ENCODE measurements at regions not wholly inside any gene's neighbourhood (a gene's known extent, or its start where the extent isn't known, plus 50 kb on each side); places are given as distances from the start of the nearest gene placed in this dataset.

DNA sequence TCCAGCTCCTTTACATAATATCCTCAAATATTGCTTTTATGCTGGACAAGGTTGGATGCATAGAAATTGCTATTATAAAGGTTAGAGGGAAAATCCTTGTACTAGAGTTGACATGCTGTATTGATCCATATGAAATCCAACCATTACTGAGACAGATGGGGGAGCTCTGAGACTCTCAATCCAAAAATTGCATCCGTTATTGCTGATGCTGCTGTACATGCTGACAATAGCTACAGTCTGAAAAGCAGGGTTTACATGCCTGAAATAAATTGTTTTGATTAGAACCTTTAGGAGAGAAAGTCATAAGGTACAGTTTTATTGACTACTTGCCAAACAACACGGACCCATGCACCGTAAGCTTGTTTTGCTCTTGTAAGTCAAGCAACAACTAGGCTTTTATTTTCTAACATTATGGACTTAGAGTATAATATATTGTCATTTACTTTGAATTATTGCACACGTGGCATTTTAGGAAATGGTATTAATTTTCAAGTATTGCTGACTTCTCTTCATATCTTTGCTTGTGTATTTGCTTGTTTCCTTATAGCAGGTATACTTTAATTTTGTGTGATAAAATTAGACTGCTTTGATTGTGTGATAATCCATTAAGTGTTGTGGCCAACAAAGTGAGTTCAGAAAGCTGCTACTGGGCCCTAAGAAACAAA, 1365.2 kb downstream of the STIM2 start:
- H3K27ac ChIP-seq (ENCODE audit: low read depth in 1 of 3, low read length in 2 of 3), result no peak overlapping the region
- no peaks in the 10 kb centered on the region for H3K36me3 ChIP-seq (ENCODE audit: control insufficient read depth in 3 of 3, insufficient read depth in 2 of 3, low read depth in 1 of 3, low read length in 3 of 3)
- no peak overlapping the region for H3K4me3 ChIP-seq (ENCODE audit: low read depth in 1 of 3, low read length in 3 of 3)
- FAIRE-seq (no peak), DNase-seq (no peak)
- WGBS, 3 donors, result 58 to 65% (median 59%) methylated on average over 4 of the region's 4 CpGs
- H3K27me3 ChIP-seq (ENCODE audit: control insufficient read depth in 3 of 3, insufficient read depth in 3 of 3, low read length in 3 of 3), result no peaks in the 10 kb centered on the region
- no peaks in the 10 kb centered on the region for H3K4me1 ChIP-seq (ENCODE audit: control insufficient read depth in 3 of 3, insufficient read depth in 2 of 3, low read depth in 1 of 3, low read length in 2 of 3)
- peaks cover 0 to 1% of the 10 kb centered on the region in 2 donors for H3K9me3 ChIP-seq (ENCODE audit: control insufficient read depth in 2 of 2, insufficient read depth in 1 of 2, low read depth in 1 of 2, low read length in 1 of 2)

GRCh38 chr4:28226962-28227361, 1366.3 kb downstream of the STIM2 start:
- H3K27ac ChIP-seq (ENCODE audit: low read depth in 1 of 3, low read length in 2 of 3), result no peak overlapping the region
- DNase-seq, result no peak
- no peak for FAIRE-seq
- peaks cover 0 to 1% of the 10 kb centered on the region in 2 donors for H3K9me3 ChIP-seq (ENCODE audit: control insufficient read depth in 2 of 2, insufficient read depth in 1 of 2, low read depth in 1 of 2, low read length in 1 of 2)
- H3K4me3 ChIP-seq (ENCODE audit: low read depth in 1 of 3, low read length in 3 of 3), result no peak overlapping the region
- 24 to 63% (median 28%) methylated on average over 1 of the region's 1 CpG for WGBS, 3 donors
- H3K27me3 ChIP-seq (ENCODE audit: control insufficient read depth in 3 of 3, insufficient read depth in 3 of 3, low read length in 3 of 3), result no peaks in the 10 kb centered on the region
- H3K36me3 ChIP-seq (ENCODE audit: control insufficient read depth in 3 of 3, insufficient read depth in 2 of 3, low read depth in 1 of 3, low read length in 3 of 3), result no peaks in the 10 kb centered on the region
- H3K4me1 ChIP-seq (ENCODE audit: control insufficient read depth in 3 of 3, insufficient read depth in 2 of 3, low read depth in 1 of 3, low read length in 2 of 3), result no peaks in the 10 kb centered on the region

DNA sequence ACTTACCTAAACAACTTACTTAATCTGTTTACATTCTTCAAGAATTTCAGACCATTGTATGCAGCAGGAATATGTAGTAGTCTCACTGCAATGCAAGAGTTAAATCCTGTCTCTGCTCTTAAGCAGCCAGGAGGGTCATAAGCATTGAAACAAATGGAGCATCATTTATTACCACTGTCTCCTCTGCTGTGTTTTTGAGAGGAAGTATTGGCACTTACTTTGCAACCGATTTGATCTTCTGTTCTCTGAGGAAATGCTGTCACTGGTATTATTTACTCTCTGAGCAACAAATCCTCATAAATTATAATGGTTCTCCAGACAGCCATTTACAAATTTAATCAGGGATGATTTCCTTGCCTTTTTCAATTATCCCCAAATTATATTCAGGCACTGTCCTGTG, 1367.1 kb downstream of the STIM2 start:
- 24 to 55% (median 44%) methylated on average over 1 of the region's 1 CpG for WGBS, 3 donors
- Histone ChIP-seq H3K36me3 (ENCODE audit: control insufficient read depth in 3 of 3, insufficient read depth in 2 of 3, low read depth in 1 of 3, low read length in 3 of 3) (no peaks in the 10 kb centered on the region), H3K9me3 (ENCODE audit: control insufficient read depth in 2 of 2, insufficient read depth in 1 of 2, low read depth in 1 of 2, low read length in 1 of 2) (peaks cover 0 to 1% of the 10 kb centered on the region in 2 donors), H3K4me3 (ENCODE audit: low read depth in 1 of 3, low read length in 3 of 3) (no peak overlapping the region), H3K27ac (ENCODE audit: low read depth in 1 of 3, low read length in 2 of 3) (no peak overlapping the region), H3K27me3 (ENCODE audit: control insufficient read depth in 3 of 3, insufficient read depth in 3 of 3, low read length in 3 of 3) (no peaks in the 10 kb centered on the region), H3K4me1 (ENCODE audit: control insufficient read depth in 3 of 3, insufficient read depth in 2 of 3, low read depth in 1 of 3, low read length in 2 of 3) (no peaks in the 10 kb centered on the region)
- DNase-seq (no peak), FAIRE-seq (no peak)

- Histone ChIP-seq H3K27ac (ENCODE audit: low read depth in 1 of 3, low read length in 2 of 3) (no peak overlapping the region), H3K4me3 (ENCODE audit: low read depth in 1 of 3, low read length in 3 of 3) (no peak overlapping the region), H3K4me1 (ENCODE audit: control insufficient read depth in 3 of 3, insufficient read depth in 2 of 3, low read depth in 1 of 3, low read length in 2 of 3) (no peaks in the 10 kb centered on the region), H3K36me3 (ENCODE audit: control insufficient read depth in 3 of 3, insufficient read depth in 2 of 3, low read depth in 1 of 3, low read length in 3 of 3) (no peaks in the 10 kb centered on the region), H3K27me3 (ENCODE audit: control insufficient read depth in 3 of 3, insufficient read depth in 3 of 3, low read length in 3 of 3) (no peaks in the 10 kb centered on the region), H3K9me3 (ENCODE audit: control insufficient read depth in 2 of 2, insufficient read depth in 1 of 2, low read depth in 1 of 2, low read length in 1 of 2) (peaks cover 0 to 1% of the 10 kb centered on the region in 2 donors)
- no peak for FAIRE-seq
- WGBS, 3 donors, result 50 to 52% (median 50%) methylated on average over 1 of the region's 1 CpG
- no peak for DNase-seq
Measured at GRCh38 chr4:28228561-28229491, 1368.2 kb downstream of the STIM2 start.

DNA sequence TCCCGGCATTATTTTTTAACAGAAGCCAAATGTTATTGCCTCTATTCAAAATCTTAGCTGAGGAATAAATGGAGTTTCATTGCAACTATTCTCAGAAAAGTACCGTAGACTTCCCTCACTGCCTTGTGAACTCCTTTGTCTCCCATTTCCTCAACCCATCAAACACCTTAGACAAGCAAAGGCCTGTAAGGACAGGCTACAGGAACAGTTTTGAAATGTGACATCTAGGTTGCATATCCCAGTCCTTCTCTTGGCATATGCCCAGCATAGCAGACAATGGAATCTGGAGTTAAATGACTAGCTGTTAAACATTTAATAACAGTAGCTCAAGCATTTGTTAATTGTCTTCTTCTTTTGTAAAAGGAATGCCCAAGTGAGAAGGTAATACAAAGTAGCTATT, 1371.7 kb downstream of the STIM2 start:
- Histone ChIP-seq H3K4me3 (ENCODE audit: low read depth in 1 of 3, low read length in 3 of 3) (no peak overlapping the region), H3K36me3 (ENCODE audit: control insufficient read depth in 3 of 3, insufficient read depth in 2 of 3, low read depth in 1 of 3, low read length in 3 of 3) (no peaks in the 10 kb centered on the region), H3K4me1 (ENCODE audit: control insufficient read depth in 3 of 3, insufficient read depth in 2 of 3, low read depth in 1 of 3, low read length in 2 of 3) (no peaks in the 10 kb centered on the region), H3K9me3 (ENCODE audit: control insufficient read depth in 2 of 2, insufficient read depth in 1 of 2, low read depth in 1 of 2, low read length in 1 of 2) (peaks cover 0 to 1% of the 10 kb centered on the region in 2 donors), H3K27me3 (ENCODE audit: control insufficient read depth in 3 of 3, insufficient read depth in 3 of 3, low read length in 3 of 3) (no peaks in the 10 kb centered on the region), H3K27ac (ENCODE audit: low read depth in 1 of 3, low read length in 2 of 3) (no peak overlapping the region)
- FAIRE-seq (no peak), DNase-seq (no peak)
- 70 to 84% (median 72%) methylated on average over 2 of the region's 2 CpGs for WGBS, 3 donors

GRCh38 chr4:28232951-28233350, 1372.3 kb downstream of the STIM2 start:
- DNase-seq, result no peak
- H3K27ac ChIP-seq (ENCODE audit: low read depth in 1 of 3, low read length in 2 of 3), result no peak overlapping the region
- no peak overlapping the region for H3K4me3 ChIP-seq (ENCODE audit: low read depth in 1 of 3, low read length in 3 of 3)
- no peaks in the 10 kb centered on the region for H3K4me1 ChIP-seq (ENCODE audit: control insufficient read depth in 3 of 3, insufficient read depth in 2 of 3, low read depth in 1 of 3, low read length in 2 of 3)
- FAIRE-seq, result no peak
- H3K36me3 ChIP-seq (ENCODE audit: control insufficient read depth in 3 of 3, insufficient read depth in 2 of 3, low read depth in 1 of 3, low read length in 3 of 3), result no peaks in the 10 kb centered on the region
- 27 to 72% (median 42%) methylated on average over 1 of the region's 1 CpG for WGBS, 3 donors
- H3K27me3 ChIP-seq (ENCODE audit: control insufficient read depth in 3 of 3, insufficient read depth in 3 of 3, low read length in 3 of 3), result no peaks in the 10 kb centered on the region
- peaks cover 0 to 1% of the 10 kb centered on the region in 2 donors for H3K9me3 ChIP-seq (ENCODE audit: control insufficient read depth in 2 of 2, insufficient read depth in 1 of 2, low read depth in 1 of 2, low read length in 1 of 2)

GRCh38 chr4:28233724-28234123, 1373.1 kb downstream of the STIM2 start:
- no peaks in the 10 kb centered on the region for H3K4me1 ChIP-seq (ENCODE audit: control insufficient read depth in 3 of 3, insufficient read depth in 2 of 3, low read depth in 1 of 3, low read length in 2 of 3)
- H3K27ac ChIP-seq (ENCODE audit: low read depth in 1 of 3, low read length in 2 of 3), result no peak overlapping the region
- peaks cover 0 to 1% of the 10 kb centered on the region in 2 donors for H3K9me3 ChIP-seq (ENCODE audit: control insufficient read depth in 2 of 2, insufficient read depth in 1 of 2, low read depth in 1 of 2, low read length in 1 of 2)
- no peaks in the 10 kb centered on the region for H3K27me3 ChIP-seq (ENCODE audit: control insufficient read depth in 3 of 3, insufficient read depth in 3 of 3, low read length in 3 of 3)
- no peaks in the 10 kb centered on the region for H3K36me3 ChIP-seq (ENCODE audit: control insufficient read depth in 3 of 3, insufficient read depth in 2 of 3, low read depth in 1 of 3, low read length in 3 of 3)
- no peak for FAIRE-seq
- DNase-seq, result no peak
- H3K4me3 ChIP-seq (ENCODE audit: low read depth in 1 of 3, low read length in 3 of 3), result no peak overlapping the region
- 55 to 73% (median 65%) methylated on average over 2 of the region's 2 CpGs for WGBS, 3 donors

GRCh38 chr4:28238876-28239275, 1378.2 kb downstream of the STIM2 start:
- H3K27ac ChIP-seq (ENCODE audit: low read depth in 1 of 3, low read length in 2 of 3), result no peak overlapping the region
- no peaks in the 10 kb centered on the region for H3K4me1 ChIP-seq (ENCODE audit: control insufficient read depth in 3 of 3, insufficient read depth in 2 of 3, low read depth in 1 of 3, low read length in 2 of 3)
- no peak overlapping the region for H3K4me3 ChIP-seq (ENCODE audit: low read depth in 1 of 3, low read length in 3 of 3)
- H3K9me3 ChIP-seq (ENCODE audit: control insufficient read depth in 2 of 2, insufficient read depth in 1 of 2, low read depth in 1 of 2, low read length in 1 of 2), result no peaks in the 10 kb centered on the region
- FAIRE-seq (no peak), DNase-seq (no peak)
- 25 to 30% (median 29%) methylated on average over 3 of the region's 3 CpGs for WGBS, 3 donors
- H3K36me3 ChIP-seq (ENCODE audit: control insufficient read depth in 3 of 3, insufficient read depth in 2 of 3, low read depth in 1 of 3, low read length in 3 of 3), result no peaks in the 10 kb centered on the region
- no peaks in the 10 kb centered on the region for H3K27me3 ChIP-seq (ENCODE audit: control insufficient read depth in 3 of 3, insufficient read depth in 3 of 3, low read length in 3 of 3)
